ELF-1 (cell line): ENCODE measurements at regions not wholly inside any gene's neighbourhood (a gene's known extent, or its start where the extent isn't known, plus 50 kb on each side); places are given as distances from the start of the nearest gene placed in this dataset.

ENCODE experiments used
- DNase-seq: peaks from one replicate; pipeline ENCODE4 v3.0.0-alpha.2; 2016; ENCODE audit warnings: low read depth, low spot score

DNA sequence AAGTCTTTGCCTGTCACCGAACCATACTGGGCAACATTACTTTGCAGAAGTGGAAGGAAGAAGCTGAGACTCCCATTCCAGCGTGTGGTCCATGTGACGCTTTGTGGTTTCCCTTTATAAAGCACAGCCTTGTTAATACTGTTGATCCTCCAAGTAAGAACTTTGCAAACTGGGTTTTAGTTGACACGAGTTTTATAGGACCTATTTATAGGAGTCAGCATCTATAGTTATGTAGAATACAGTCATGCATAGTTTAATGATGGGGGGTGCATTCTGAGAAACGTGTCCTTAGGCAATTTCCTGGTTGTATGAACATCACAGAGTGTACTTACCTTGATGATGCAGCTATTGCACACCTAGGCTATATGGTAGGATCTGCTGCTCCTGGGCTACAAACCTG, 1879.4 kb upstream of the TENM3 start:
- no peak for DNase-seq

DNA sequence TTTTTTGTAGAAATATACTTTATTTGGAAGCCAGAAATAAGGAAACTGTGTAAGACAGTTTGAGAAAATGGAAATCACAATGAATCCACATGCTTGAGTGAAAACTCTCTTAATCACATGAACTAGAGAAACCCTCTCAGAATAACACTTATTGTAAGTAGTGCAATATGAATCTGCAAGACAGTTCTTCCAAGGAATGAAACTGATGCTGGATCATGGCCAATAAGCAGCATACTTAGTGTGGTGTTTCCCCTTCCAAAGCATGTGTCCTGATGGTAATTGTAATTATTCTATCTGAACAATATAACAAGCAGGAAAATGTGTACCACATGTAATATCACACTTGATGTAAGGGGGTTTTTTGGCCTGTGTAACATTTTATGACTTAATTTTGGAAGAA, 1870.5 kb upstream of the TENM3 start:
- no peak for DNase-seq

DNA sequence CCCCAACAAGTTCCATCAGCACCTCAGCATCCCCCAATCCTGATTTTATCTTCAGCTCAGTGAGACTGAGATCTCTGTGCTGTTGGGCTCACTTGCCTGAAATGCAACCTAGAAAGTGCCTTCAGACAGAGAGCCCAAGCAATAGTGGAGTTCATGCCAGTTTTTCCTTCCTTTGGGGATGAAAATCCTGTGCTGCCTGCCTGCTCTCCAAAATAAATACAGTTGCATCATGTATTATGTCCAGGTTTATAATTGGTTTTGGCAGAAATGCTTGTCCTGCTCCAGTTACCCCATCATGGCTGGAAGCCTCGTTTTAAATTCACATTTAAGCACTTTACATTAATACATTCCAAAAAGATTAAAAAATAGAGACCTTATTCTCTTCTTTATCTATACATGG, 1865.5 kb upstream of the TENM3 start:
- DNase-seq: no peak

DNA sequence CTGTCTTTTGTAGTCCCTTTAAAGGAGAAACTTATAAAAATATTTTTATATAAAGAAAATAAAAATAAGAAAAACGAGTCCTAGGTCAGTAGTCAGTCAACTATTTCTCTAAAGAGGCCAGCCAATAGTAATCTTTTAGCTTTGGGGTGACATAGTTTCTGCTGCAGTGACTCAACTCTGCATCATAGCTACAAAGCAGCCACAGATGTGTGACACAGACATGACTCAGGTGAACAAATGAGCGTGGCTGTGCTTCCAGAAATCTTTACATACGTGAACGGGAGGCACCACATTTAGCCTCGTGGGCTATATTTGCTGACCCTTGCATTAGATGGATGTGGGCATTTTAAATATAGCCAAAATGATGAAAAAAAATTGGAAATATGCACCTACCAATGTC, 1862.5 kb upstream of the TENM3 start:
- no peak for DNase-seq

DNA sequence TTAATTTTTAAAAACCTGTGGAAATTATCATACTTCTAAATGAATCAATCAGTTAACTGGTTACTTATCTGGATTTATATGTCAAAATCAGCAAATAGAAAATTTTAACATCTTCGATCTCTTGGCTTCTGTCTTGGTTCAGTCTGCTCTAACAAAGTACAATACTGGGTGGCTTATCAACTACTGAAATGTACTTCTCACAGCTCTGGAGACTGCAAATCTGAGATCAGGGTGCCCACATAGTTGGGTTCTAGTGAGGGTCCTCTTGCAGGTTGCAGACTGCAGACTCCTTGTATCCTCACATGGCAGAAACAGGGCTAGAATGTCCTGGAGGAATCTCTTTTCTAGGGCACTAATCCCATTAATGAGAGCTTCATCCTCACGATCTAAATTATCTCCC, 1851.6 kb upstream of the TENM3 start:
- DNase-seq: no peak

DNA sequence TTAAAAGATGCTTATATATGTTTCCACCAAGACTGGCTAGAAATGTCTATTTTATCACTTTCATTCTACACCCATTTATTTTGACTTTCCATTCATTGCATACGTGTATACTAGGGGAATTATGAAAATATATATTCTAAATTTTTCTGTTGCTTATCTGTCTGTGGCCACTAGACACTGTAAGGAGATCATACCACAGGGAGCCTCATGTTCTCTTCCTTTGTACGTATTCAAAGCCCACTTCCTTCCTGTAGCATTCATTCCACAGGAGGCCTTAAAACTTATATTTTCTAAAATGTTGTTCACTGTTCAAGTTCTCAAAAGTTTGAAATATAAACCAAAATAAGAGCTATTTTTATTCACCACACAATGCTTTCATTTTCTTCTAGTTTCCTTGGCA, 1848.9 kb upstream of the TENM3 start:
- DNase-seq: no peak

DNA sequence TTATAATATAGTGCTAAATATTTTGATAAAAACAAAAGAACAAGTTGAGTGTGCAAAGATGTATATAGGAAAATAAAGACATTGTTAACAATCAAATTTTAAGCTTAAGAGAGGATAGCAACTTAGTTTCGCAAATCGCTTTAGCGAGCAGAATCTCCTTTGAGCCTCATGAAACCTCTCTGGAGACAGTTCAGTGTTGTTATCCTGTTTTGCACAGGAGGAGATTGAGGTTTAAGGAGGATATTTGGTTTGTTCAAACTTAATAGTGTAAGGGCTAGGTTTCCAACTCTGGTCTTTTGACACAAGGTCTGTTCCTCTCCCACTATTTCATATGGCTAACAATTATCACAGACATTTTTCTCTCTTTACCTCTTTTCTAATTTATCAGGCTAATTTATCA, 1848.5 kb upstream of the TENM3 start:
- DNase-seq: no peak

DNA sequence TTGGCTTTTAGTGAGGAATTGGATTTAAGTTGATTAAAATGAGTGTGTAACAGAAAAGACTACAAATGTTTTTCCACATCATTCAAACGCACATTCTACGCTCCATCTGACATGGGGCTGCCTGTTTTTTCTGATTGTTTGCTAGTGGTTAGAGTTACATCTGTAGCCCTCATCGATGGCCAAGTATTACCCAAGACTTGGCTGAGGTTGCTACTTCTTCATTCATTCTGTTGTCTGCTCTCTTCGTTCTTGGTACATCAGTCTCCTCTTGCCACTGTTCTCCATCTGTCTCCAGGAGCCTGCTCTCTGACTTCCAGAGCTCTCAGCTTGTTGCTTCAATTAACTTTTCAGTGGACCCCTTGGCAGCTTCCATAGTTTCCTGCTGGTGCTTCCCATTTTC, 1844.6 kb upstream of the TENM3 start:
- no peak for DNase-seq

DNA sequence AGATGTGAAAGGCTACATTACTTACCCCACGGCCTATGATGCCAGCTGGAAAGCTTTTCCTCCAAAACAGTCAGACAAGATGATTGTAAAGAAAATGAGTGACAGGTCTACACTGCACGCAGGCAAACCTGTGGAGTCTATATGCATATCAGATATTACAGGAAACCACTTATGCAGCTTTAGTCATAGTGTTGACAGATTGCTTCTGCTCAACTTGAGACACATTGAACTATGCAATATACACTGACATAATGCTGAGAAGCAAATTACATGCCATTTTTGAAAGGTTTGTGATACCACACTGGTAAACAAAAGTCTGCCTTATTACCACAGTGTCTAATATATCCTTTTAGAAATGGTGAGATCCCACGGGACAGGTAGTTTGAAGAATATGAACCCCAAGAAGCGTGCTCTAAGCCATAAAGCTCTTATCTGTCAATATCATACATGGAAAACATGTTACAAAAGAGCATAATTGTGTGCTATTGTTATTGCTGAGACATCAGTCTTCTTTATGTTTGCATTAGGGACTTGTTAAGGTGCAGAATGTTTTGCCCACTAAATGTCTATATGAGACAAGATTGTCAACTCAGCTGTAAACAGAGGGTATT, 1835.8 kb upstream of the TENM3 start:
- DNase-seq: no peak

DNA sequence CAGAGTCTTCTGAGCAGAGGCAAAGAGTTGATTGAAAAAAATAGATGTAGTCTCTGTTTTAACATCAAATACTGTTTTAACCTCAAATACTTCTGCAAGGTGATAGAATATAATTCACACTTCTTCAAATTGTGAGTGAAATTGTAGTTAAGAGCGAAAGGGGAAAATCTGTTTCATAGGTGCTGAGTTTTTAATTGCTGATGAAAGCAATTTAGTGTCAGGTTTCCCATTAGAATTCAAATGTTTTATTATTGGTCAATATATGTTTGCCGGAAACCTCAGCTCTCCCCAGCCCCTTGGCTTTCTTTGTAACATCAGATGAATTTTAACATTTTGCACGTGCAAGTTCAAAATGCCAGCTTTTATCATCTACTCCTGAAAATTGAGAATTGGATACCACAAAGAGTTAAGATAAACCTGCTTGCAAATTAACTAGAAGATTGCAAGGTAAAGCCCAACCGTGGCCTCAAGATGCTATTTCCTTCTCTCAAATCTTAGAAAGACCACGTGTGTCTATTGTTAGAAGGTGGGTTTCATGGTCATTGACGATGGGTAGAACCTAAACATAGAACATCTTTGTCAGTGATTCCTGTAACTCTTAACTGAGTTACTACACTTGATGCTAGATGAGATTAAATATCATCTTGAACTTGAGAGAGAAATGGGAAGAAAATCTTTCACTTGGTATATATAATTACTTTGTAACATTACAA, 1824.2 kb upstream of the TENM3 start:
- no peak for DNase-seq

DNA sequence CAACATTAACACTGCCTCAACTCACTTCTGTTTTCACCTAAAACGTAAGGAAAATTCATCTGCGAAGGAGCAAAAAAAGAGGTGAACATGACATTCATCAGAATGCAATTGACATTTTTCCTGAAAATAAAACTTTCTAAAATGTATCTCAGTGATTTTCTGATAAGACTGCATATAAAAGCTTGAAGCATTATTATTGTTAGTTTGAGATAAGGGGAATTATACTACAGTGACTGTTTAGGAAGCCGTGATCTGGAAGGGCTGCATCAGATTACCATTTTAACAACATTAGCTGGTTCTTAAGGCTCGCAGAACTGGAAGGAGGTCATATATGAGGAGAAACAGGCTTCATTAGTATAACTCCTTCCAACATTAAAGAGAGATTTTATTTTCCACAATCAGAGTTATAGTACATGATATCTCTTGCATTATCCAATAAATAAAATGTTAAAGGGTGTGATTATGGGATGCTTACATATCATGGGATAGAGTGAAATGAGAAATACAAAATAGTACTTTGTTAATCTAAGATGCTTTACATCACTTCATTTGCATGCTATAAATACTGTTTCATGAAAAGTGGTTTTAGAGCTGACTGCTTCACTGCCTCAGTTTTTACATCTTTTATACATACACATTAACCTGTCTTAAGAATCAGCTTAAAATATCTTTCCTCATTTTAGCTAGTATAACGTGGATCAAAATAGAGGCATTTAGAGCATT, 1820.1 kb upstream of the TENM3 start:
- no peak for DNase-seq

DNA sequence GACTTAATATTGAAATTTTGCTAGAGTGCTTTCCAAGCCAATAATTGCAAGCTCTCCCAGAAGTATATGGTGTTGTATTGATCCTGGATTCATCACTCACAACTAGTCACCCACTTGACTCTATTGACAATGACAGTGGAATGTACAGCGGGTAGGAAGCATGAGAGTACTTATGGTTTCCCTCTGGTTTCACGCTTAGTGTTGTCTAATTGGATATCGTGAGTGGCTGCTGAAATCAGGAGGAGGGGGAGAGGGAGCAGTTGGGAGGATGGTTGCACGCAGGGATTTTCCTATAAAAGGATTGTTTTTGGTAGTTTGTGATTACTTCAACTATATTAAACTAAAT, 1819.5 kb upstream of the TENM3 start:
- DNase-seq: no peak

DNA sequence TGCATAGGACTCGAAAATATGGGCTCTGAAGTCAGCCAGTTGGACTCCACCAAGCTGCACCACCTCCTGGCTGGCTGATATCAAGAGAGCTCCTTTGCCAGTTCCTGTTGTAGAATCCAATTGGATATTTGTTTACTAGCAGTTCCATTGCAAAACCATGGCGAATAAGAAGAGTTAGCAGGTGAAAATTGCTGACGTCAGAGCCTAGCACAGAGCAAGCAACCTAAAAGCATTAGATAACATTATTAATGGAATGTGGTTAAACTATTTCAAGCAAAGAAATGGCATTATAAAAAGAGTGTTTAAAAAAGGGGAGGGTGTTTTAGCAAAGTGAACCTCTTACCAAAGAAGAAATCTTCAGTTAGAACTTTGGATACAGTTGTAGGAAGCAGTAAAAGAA, 1816.3 kb upstream of the TENM3 start:
- no peak for DNase-seq

DNA sequence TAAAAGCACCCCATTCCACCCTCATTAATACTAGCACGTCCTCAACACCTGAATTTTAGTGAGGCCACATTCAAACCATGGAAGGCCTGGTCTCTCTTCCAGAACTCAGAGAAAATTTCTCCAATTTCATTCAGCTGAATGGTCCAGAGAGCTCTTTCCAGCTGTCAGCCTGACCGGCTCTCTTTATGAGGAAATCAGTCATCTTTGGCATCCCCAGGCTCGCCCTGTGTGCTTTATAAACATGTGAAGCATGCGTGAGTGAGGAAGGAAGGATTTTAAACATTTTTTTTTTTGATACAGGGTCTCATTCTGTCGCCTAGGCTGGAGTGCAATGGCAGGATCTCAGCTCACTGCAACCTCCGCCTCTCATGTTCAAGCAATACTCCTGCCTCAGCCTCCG, 1812.9 kb upstream of the TENM3 start:
- no peak for DNase-seq

DNA sequence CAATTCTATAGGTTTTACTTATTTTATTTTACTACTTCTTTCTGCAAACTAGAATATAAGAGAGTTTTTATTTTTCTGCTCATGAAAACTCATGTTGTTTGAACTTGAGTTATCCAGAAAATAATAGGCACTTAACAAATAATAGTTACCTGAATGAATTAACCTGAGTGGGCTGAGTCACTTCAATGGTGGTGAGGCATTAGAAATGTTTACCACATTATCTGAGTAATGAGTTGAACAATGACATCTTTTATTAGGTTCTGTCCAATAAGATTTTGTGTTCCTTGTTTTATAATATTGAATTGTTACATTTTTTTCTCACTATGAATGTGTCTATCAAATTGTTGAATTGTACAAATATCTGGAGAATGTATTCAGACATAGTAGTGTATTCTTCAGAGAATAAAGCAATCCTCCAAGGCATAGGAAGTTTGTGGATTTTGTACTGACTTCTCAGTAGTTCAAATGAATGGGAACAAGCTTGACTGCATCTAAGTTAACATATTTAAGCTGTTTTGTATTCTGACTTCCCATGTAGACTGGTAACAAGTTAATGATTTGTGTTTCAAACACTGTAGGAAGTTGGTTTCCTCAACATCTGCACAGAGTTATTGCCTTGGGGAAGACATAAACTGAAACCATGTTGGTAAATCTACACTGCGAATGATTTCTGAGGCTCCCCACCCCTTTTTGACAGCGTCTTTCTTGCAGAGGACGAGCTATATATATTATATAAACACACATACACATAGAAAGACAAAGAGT, 1808.9 kb upstream of the TENM3 start:
- no peak for DNase-seq

DNA sequence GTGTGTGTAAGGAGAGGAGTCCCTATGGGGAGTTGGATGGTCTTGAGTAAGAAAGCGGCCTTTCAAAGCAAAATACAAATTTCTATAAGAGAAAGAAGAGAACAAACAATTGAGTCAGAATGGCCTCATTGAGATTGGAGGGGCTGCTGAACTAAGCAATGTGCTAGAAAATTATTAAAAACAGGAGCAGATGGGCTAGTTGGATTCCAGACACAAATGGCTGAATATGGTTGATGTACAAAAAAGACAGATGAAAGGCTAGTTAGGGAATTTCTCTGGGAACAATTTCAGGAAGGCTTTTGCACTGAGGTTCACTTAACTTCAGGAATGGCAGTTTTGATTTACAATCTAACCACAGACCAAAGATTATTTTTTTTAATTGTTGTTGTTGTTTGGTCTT, 1806.8 kb upstream of the TENM3 start:
- no peak for DNase-seq

DNA sequence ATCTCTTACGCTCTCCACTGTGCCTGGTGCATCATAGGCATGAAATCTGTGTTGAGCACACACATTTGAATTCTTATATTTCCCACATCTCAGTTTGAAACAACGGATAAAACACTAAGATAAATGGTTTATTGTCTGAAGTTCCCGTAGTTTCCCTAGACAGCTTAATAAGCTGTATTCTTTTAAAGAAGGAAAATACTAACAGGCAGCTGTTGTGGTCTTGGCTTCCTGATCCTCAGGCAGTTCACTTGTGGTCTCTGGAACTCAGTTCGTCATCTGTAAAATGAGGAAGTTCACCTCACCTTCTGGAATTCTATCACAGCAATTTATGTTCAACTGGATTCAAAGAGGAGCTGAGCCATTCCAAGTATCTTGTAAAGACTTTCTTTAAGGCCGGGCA, 1805.6 kb upstream of the TENM3 start:
- DNase-seq: no peak

DNA sequence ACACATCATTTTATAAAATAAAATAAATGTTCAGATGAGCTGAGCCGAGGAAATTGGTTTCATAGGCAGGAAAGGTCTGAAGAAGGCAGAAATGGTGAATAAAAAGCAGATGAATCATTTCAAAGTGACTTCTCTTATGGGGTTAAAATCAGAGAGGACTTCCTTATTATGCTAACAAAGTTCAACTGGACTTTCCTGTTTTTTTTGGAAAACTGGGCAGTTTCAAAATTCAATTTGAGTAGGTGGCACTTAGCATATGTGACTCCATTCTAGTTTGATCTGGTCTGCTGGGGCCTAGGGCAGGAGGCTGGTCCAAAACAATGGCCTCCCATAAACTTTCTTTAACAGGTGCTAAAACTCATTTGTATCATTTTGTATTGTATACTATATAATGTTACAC, 1794.9 kb upstream of the TENM3 start:
- DNase-seq: no peak

DNA sequence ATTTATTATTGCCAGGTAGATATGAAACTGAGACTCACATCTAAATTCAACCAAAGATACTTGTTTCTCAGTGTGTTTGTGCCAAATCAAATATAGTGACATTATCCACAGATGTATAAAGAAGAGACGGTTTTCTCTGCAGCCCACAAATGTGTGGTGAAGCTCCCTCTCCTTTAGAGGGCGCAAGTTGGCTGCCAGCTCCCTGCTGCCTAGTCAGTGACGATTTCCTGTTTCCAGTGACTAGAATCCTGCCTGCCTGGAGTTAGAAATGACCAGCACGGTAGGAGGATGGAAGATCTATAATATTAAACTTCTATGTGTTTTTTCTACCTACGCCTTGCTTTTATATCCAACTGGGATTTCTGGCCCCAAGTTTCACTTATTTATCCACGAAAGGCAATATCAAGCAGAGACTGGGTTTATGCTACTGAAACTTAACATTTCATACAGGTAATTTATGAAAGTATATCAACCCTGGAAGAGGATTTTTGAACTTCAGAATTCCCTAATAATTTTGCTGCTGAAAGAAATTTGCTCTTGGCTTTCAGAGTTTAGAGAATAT, 1793.7 kb upstream of the TENM3 start:
- peak; percentile 63 for DNase-seq

DNA sequence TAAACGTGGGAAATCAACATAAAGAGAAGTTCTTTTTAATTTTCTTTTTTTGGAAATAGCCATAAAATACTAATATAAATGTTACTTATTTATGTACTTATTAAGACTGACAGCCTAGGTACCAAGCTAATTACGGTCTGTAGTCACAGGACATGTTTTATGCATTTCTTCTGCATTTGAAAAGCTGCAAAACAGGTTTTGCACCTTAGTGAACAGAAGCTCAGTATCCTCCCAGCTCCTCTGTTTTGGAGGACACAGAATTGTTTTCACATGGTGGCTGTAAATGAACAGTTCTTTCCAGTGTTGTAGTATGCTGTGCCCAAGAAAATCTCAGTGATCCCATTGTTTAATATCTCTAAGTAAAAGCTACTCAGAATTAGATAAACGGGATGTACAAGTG, 1788.0 kb upstream of the TENM3 start:
- DNase-seq: peak; percentile 28

DNA sequence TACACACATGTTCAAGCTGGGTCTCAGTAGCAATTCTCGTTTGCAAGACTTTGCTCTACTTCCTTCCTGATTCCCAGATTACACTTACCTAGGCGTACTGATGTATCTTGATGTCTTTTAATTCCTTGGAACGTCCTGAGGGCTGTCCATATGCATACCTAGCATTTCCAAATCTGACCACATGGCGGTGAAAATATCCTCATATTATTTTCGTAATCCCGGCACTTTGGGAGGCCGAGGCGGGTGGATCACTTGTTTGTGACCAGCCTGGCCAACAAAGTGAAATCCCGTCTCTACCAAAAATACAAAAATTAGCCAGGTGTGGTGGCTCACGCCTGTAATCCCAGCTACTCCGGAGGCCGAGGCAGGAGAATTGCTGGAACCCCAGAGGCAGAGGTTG, 1786.3 kb upstream of the TENM3 start:
- no peak for DNase-seq

DNA sequence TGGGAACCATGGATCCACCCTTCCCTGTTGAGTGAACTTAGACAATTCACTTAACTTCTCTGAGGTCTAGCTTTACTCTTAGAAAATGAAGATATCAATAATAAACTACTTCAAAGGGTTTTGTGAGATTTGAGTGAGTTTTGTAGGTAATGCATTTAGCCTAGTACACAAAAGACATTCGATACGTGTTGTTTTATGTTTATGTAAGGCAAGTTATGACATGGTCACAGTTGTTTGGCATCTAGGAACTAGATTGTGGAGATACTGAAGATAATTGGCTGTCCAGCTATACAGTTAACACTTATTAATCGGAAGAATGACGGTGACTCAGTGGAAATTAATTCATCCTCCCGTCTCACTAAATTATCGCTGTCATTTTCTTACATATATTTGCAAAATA, 1781.1 kb upstream of the TENM3 start:
- DNase-seq: no peak
